ENCODE measurements at regions not wholly inside any gene's neighbourhood (a gene's known extent, or its start where the extent isn't known, plus 50 kb on each side); places are given as distances from the start of the nearest gene placed in this dataset.
"Not testable (repeated sequence)": the region's sequence is repeated elsewhere in the genome, so short reads cannot be mapped to it uniquely, and the experiment has no call there.

GRCh38 chr6:117795234-117795633, 111.8 kb upstream of the SLC35F1 start:
- no peak for DNase-seq
- intact Hi-C loops (cut with micrococcal nuclease): no loop called here
- TF ChIP-seq CTCF (IDR thresholded peaks at IDR 0.05; ENCODE audit: borderline replicate concordance): no peak
- no peak overlapping the region for H3K27ac ChIP-seq (replicated peaks)
- H3K9me3 ChIP-seq (replicated peaks): peaks cover 3% of the 10 kb centered on the region
- no peak overlapping the region for H3K4me3 ChIP-seq
- no peaks in the 10 kb centered on the region for H3K27me3 ChIP-seq (ENCODE audit: low read depth)
- H3K36me3 ChIP-seq: no peaks in the 10 kb centered on the region
- H3K4me1 ChIP-seq: no peaks in the 10 kb centered on the region

DNA sequence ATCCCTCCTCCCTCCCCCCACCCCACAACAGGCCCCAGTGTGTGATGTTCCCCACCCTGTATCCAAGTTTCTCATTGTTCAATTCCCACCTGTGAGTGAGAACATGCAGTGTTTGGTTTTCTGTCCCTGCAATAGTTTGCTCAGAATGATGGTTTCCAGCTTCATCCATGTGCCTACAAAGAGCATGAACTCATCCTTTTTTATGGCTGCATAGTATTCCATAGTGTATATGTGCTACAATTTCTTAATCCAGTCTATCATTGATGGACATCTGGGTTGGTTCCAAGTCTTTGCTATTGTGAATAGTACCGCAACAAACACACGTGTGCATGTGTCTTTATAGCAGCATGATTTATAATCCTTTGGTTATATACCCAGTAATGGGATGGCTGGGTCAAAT, 108.2 kb upstream of the SLC35F1 start:
- H3K4me1 ChIP-seq; H3K36me3 ChIP-seq; H3K4me3 ChIP-seq; DNase-seq; H3K27me3 ChIP-seq (ENCODE audit: low read depth); intact Hi-C loops (cut with micrococcal nuclease); H3K9me3 ChIP-seq (replicated peaks); H3K27ac ChIP-seq (replicated peaks): not testable (repeated sequence)

DNA sequence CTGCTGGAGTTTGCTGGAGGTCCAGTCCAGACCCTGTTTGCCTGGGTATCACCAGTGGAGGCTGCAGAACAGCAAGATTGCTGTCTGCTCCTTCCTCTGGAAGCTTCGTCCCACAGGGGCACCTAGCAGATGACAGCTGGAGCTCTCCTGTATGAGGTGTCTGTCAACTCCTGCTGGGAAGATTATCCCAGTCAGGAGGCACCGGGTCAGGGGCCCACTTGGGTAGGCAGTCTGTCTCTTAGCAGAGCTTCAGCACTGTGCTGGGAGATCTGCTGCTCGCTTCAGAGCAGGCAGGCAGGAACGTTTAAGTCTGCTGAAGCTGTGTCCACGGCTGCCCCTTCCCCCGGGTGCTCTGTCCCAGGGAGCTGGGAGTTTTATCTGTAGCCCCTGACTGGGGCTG, 96.8 kb upstream of the SLC35F1 start:
- DNase-seq: no peak
- intact Hi-C loops (cut with micrococcal nuclease): no loop called here
- TF ChIP-seq CTCF (IDR thresholded peaks at IDR 0.05; ENCODE audit: borderline replicate concordance): no peak
- Histone ChIP-seq H3K4me3 (no peak overlapping the region), H3K36me3 (no peaks in the 10 kb centered on the region), H3K4me1 (no peaks in the 10 kb centered on the region), H3K9me3 (replicated peaks) (peaks cover 13% of the 10 kb centered on the region), H3K27ac (replicated peaks) (no peak overlapping the region), H3K27me3 (ENCODE audit: low read depth) (no peaks in the 10 kb centered on the region)

DNA sequence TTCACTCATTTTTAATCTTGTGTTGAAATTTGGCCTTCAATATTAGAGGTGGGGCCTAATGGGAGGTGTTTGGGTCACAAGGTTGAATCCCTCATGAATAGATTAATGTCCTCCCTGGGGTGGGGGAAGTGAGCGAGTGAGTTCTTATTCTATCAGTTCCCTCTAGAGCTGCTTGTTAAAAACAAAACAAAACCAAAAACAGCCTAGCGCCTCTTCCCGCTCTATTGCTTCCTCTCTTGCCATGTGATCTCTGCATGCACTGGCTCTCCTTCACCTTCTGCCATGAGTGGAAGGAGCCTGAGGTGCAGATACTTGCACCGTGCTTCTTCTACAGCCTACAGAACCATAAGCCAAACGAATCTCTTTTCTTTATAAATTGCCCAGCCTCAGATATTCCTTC, 89.6 kb upstream of the SLC35F1 start:
- Histone ChIP-seq H3K27me3 (ENCODE audit: low read depth) (peaks cover 3% of the 10 kb centered on the region), H3K4me1 (no peaks in the 10 kb centered on the region), H3K4me3 (no peak overlapping the region), H3K9me3 (replicated peaks) (peaks cover 16% of the 10 kb centered on the region), H3K36me3 (no peaks in the 10 kb centered on the region), H3K27ac (replicated peaks) (no peak overlapping the region)
- intact Hi-C loops (cut with micrococcal nuclease): no loop called here
- TF ChIP-seq CTCF (IDR thresholded peaks at IDR 0.05; ENCODE audit: borderline replicate concordance): no peak
- no peak for DNase-seq

- intact Hi-C loops (cut with micrococcal nuclease): no loop called here
- Histone ChIP-seq H3K4me3 (no peak overlapping the region), H3K4me1 (no peaks in the 10 kb centered on the region), H3K27me3 (ENCODE audit: low read depth) (peaks cover 3% of the 10 kb centered on the region), H3K27ac (replicated peaks) (no peak overlapping the region), H3K36me3 (no peaks in the 10 kb centered on the region), H3K9me3 (replicated peaks) (peaks cover 16% of the 10 kb centered on the region)
- no peak for TF ChIP-seq CTCF (IDR thresholded peaks at IDR 0.05; ENCODE audit: borderline replicate concordance)
- DNase-seq: no peak
These were observed 89.1 kb upstream of the SLC35F1 start for GRCh38 chr6:117817992-117818391.

DNA sequence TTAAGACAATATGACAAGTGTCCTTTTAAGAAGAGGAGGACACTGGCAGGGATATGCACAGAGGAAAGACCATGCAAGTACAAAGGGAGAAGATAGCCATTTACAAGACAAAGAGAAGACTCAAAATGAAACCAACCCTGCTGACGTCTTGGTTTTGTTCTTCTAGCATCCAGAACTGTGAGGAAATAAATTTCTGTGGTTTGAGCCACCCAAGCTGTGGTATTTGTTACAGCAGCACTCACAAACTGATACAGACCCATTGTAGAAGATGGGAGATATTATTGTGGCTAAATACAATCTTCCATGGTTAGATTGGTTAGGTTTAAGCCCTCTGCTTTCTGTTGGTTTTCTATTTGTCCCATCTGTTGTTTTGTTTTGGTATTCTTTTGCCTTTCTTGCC, 88.6 kb upstream of the SLC35F1 start:
- Histone ChIP-seq H3K27me3 (ENCODE audit: low read depth) (peaks cover 3% of the 10 kb centered on the region), H3K9me3 (replicated peaks) (peaks cover 16% of the 10 kb centered on the region), H3K27ac (replicated peaks) (no peak overlapping the region), H3K4me3 (no peak overlapping the region), H3K4me1 (no peaks in the 10 kb centered on the region), H3K36me3 (no peaks in the 10 kb centered on the region)
- no peak for TF ChIP-seq CTCF (IDR thresholded peaks at IDR 0.05; ENCODE audit: borderline replicate concordance)
- no peak for DNase-seq
- intact Hi-C loops (cut with micrococcal nuclease): no loop called here

Data from left ventricle myocardium inferior (tissue), 1 donor.